ENCODE measurements at regions not wholly inside any gene's neighbourhood (a gene's known extent, or its start where the extent isn't known, plus 50 kb on each side); places are given as distances from the start of the nearest gene placed in this dataset.
"Not testable (repeated sequence)": the region's sequence is repeated elsewhere in the genome, so short reads cannot be mapped to it uniquely, and the experiment has no call there.

GRCh38 chr11:100531290-100531689, 155.8 kb upstream of the ARHGAP42 start:
- DNase-seq (ENCODE audit: low read depth): not testable (repeated sequence)

GRCh38 chr11:100536979-100537378, 150.1 kb upstream of the ARHGAP42 start:
- DNase-seq (ENCODE audit: low read depth): no peak

- DNase-seq (ENCODE audit: low read depth): no peak
These were observed 143.7 kb upstream of the ARHGAP42 start for GRCh38 chr11:100543386-100543785.

DNA sequence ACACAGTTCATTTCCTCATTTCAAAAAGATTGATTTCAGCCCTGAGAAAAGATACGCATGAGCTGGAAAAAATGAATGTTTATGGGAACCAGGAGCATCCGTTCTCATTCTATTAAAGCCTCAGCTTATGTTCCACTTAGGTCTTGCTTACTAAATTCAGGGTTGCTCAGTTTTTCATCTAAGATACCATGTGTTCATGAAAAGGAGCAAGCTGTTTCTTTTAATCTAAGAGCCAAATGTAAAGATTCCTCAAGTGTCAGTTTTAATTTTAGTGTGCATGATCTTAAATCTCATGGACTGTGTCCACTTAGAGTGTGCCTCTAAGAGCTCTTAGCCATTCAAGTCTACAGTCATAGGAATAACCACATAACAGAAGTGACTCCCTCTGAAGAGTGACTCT, 141.5 kb upstream of the ARHGAP42 start:
- no peak for DNase-seq (ENCODE audit: low read depth)

DNA sequence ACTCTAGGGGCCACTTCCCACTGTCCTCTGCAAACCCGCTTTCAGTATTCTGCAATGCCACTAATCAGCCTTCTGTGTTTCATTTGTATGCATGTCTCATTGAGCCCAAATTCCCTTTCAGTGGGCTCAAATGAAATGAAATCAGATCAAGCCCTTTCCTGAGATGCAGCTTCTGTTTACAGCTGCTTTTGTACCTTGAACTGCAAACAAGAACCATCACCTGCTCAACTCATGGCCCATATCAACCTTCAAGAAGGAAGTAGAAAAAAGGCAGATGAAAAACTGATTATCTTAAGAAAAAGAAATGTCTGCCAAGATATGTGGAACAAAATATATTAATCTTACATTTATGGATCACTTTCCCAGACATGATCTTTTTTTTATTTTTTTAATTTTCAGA, 141.1 kb upstream of the ARHGAP42 start:
- no peak for DNase-seq (ENCODE audit: low read depth)

GRCh38 chr11:100546714-100547113, 140.4 kb upstream of the ARHGAP42 start:
- peak; percentile 79 for DNase-seq (ENCODE audit: low read depth)

DNA sequence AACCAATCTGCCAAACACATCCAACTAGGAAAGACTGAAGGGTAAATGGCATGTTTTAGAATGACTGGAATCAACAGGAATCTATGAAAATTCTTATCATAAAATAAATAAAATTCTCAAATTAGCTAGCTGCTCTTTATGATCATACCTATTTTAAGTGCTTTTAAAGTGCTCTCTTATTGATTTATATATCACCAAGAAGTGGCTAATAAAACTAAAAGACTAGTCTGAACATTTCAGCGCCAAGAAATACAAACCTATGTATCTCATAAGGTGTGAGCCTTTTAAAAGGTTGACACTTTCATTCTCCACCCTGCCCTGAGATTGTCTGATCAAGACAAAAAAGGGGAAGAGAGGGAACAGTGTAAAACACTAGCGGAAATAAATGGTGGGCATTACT, 136.8 kb upstream of the ARHGAP42 start:
- DNase-seq (ENCODE audit: low read depth): no peak

DNA sequence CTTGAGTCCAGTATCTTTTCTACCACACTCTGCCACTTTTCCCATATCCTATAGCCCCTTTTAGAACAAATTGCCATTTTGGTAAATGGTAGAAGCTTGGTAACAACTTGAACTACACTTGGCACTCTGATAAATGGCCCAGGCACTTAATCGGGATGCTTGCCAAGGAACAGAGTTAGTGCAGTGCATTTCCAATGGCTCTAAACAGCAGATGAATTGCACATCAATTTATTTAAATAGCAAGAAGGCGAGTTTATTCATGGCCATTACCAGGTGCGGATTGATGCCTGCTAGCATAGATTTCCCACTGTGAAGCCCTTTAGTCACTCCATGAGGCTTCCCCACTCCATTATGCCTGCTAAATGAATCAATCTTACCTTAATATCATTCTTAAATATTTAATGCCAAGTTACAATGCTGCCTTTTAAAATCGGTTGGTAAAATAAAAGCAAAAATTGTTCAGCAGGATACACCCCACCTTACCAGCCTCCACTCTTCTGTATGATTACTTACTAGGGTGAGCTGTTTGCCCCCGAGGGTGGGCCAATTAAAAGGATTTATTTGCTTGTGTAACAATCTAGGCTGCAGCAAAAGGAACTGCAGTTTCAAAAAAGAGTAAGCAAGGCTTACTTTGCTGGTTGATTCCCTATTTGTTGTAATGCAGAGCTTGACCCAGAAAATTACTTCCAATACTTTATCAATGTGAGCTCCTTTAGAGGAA, 136.0 kb upstream of the ARHGAP42 start:
- no peak for DNase-seq (ENCODE audit: low read depth)

GRCh38 chr11:100555931-100556330, 131.2 kb upstream of the ARHGAP42 start:
- no peak for DNase-seq (ENCODE audit: low read depth)

GRCh38 chr11:100556781-100557180, 130.3 kb upstream of the ARHGAP42 start:
- no peak for DNase-seq (ENCODE audit: low read depth)

- peak; percentile 42 for DNase-seq (ENCODE audit: low read depth)
These were observed 129.1 kb upstream of the ARHGAP42 start for GRCh38 chr11:100557830-100558611.

DNA sequence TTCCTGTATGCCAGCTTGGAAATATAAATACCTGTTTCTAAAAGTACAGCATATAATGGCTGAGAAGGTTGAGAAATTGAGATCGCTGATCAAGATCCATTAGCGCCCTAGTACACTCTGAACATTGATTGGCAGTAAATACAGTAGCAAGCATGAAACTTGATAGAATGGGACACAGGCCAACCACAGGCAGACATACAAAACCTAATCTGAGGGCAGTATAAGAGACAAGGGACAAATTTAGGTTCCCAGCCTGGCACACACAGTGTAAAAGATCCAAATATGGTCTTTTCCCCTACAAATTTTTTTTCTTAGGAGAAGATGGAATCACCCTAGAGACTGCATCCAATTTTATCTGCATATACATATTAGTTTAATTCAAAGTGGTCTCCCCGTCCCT, 126.5 kb upstream of the ARHGAP42 start:
- no peak for DNase-seq (ENCODE audit: low read depth)

DNA sequence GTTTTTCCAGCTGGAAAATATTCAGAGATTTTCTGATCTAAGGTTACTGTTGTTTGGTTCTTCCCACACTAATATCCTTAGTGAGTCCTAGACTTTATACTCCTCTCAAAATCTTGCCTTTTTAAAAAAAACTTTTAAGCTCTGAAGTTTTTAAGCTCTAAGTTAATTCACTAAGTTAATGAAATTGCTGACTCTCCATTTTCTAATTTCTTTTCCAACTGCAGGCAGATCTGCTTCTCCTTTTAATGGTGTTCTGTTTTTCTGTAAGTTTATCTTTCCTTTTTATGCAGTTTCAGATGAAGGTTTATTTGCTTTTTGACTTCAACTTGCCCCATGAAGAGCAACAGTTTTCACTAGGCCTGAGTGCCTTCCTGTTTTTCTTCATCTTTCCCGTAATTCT, 125.8 kb upstream of the ARHGAP42 start:
- DNase-seq (ENCODE audit: low read depth): no peak

- peak; percentile 83 for DNase-seq (ENCODE audit: low read depth)
These were observed 125.0 kb upstream of the ARHGAP42 start for GRCh38 chr11:100562128-100562527.

DNA sequence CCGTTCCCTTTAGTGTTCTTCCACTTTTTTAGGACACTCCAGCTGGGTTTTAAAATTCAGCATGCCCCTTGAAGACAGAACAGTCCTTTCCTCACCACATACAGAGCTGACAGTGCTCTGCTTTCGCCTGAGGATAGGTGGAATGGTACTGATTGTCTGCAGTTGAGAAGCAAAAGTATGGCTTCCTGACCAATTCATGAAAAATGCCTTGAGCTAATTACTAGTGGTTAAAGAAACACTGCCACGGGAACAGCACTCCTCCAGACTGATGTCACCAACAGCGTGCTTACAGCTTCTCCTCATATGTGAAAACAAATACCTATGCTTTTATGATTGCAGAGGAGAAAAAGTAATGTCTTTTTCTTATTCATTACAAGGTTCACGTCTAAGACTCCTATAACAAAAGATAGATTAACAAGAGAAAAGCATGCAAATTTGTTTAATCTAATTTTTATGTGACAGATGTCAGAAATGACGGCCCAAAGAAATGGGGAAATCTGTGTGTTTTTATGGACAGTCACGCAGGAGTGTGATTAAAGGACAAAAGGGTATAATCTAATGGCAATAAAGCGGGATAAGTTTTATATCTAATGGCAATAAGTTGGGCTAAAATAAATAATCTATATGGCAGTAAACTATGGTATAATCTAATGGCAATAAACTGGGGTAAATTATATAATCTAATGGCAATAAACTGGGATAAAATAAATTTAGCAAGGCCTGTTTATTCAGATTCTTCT, 123.4 kb upstream of the ARHGAP42 start:
- DNase-seq (ENCODE audit: low read depth): peak; percentile 32

- DNase-seq (ENCODE audit: low read depth): no peak
These were observed 113.1 kb upstream of the ARHGAP42 start for GRCh38 chr11:100573911-100574513.

DNA sequence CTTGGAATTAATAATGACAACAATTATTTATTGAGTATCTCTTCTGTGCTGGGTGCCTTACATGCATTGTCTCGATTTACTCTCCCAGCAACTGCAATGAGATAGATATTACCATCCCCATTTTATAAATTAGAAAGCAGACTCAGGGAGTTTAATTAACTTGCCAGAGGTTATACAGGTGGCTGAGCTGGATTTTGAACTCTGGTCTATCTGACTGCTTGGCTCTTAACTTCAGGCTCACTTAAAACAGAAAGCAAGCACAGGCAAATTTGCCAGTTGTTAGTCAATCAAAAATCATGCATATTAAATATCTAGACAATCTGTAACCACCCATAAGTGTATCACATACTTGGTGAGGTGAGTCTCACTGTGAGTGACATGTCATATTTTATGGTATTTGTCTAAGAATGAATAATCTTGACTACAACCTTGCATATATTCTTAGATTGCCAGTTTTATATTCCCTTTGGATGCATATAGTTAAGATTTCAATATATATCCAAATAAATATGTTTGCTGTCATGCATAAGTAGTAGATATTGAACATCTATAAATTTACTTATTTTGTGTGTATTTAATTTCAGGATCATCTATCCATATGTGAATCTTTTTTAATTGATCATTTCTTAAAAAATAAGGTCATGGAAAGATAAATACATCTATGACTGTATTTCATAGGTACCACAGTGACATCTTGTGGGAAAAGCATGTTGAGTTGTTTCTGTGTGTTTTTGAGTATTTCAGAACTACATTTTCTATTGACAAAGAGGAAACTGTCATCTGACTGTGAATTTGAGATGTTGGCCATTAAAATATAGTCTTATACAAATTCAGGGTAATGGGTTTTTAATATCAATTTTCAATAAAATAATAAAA, 112.0 kb upstream of the ARHGAP42 start:
- peak; percentile 35 for DNase-seq (ENCODE audit: low read depth)

GRCh38 chr11:100575860-100576717, 111.0 kb upstream of the ARHGAP42 start:
- DNase-seq (ENCODE audit: low read depth): peak; percentile 57

- DNase-seq (ENCODE audit: low read depth): no peak
These were observed 110.4 kb upstream of the ARHGAP42 start for GRCh38 chr11:100576718-100577021.

DNA sequence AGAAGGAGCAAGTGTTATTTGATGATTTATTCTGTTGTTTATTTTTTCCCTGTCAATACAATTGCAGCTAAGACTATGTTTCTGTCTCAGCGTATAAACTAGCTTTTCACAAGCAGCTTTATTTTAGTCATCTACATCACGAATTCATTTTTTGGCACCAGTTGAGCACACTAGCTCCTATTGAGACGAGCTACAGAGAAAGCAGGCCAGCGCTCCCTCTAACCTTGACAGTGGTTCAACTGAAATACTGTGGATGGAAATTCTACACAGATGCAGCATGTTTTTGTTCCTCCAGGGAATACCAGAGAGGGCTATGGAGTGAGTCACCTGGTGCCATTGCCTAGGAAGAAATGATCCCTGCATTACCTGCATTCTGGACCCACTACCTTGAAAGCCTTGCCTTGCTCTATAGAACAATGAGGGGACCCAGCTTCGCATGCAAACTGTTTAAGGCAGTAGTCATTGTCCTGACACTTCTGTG, 108.2 kb upstream of the ARHGAP42 start:
- DNase-seq (ENCODE audit: low read depth): peak; percentile 65

Data from amniotic epithelial cell (primary cell).